ENCODE measurements at regions not wholly inside any gene's neighbourhood (a gene's known extent, or its start where the extent isn't known, plus 50 kb on each side); places are given as distances from the start of the nearest gene placed in this dataset.

DNA sequence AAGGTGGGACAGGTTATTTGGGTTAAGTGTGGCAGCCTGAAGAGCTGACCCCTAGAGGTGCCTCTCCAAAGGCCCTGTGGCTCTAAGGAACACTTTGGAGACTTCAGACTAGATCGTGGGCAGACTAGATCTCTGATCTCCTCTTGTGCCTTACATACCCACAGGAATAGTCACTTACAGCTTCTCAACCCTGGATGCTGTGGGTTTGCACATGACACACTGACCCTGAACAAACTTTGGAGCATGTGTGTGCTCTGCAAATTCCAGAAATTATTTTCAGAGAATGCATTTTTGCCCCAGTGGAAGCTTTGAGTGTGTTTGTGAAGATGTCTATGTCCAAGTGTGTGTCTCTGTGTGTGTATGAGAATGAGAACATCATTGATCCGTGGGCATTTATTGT lies 119.6 kb downstream of the EMX2 start:
- POLR2A ChIA-PET = no interaction called here
- Mint-ChIP-seq H3K4me1 (peaks cover 7% of the 10 kb centered on the region), H3K27ac (no peak overlapping the region), H3K4me3 (no peak overlapping the region), H3K9me3 (ENCODE audit: low read depth) (no peaks in the 10 kb centered on the region), H3K27me3 (peaks cover 26% of the 10 kb centered on the region), H3K36me3 (ENCODE audit: low read depth) (no peaks in the 10 kb centered on the region)
- CTCF ChIA-PET = no interaction called here
- DNase-seq (no peak), ATAC-seq (no peak)
- intact Hi-C loops (cut with DNase I, micrococcal nuclease) = no loop called here

- no peaks in the 10 kb centered on the region for H3K9me3 Mint-ChIP-seq (ENCODE audit: low read depth)
- no peak overlapping the region for H3K4me3 Mint-ChIP-seq
- intact Hi-C loops (cut with DNase I, micrococcal nuclease) = loop anchor here in 1 of 2 experiments (1.0 kb wide), 1 partner anchor 10 kb away; no protein-coding TSS in a partner anchor
- no peak overlapping the region for H3K27ac Mint-ChIP-seq
- no peak for DNase-seq
- ATAC-seq = no peak
- H3K27me3 Mint-ChIP-seq = peaks cover 22% of the 10 kb centered on the region
- peaks cover 2% of the 10 kb centered on the region for H3K4me1 Mint-ChIP-seq
- ChIA-PET CTCF (no interaction called here), POLR2A (interaction anchor here (0.6 kb wide), 1 partner anchor 9 kb away, joined by 6 read pairs; no protein-coding TSS in a partner anchor)
- no peaks in the 10 kb centered on the region for H3K36me3 Mint-ChIP-seq (ENCODE audit: low read depth)
These were observed 120.4 kb downstream of the EMX2 start for GRCh38 chr10:117662751-117663540.

DNA sequence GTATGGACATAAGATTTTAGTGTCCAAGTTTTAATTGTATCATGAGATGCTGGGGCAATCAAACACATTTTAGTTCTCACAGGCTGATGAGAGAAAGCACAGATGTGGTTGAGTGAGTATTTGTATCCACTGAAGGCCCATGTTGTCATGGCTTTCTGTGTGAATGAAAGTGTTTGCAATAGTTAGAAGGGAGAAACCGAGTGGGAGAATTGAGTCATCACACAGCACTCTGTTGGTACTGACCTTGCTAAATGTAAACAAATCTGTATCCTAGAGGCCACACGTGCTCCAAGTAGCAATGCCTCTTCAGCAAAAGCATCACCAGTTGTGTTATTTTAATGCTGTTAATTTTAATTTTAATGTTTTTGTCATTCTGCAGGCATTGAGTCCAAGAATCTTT lies 121.2 kb downstream of the EMX2 start:
- no peak overlapping the region for H3K4me3 Mint-ChIP-seq
- no peaks in the 10 kb centered on the region for H3K9me3 Mint-ChIP-seq (ENCODE audit: low read depth)
- H3K36me3 Mint-ChIP-seq (ENCODE audit: low read depth) = no peaks in the 10 kb centered on the region
- peaks cover 2% of the 10 kb centered on the region for H3K4me1 Mint-ChIP-seq
- H3K27ac Mint-ChIP-seq = no peak overlapping the region
- intact Hi-C loops (cut with DNase I, micrococcal nuclease) = loop anchor here in 1 of 2 experiments (1.0 kb wide), 1 partner anchor 10 kb away; no protein-coding TSS in a partner anchor
- ChIA-PET CTCF (no interaction called here), POLR2A (no interaction called here)
- H3K27me3 Mint-ChIP-seq = peaks cover 19% of the 10 kb centered on the region
- peak; percentile 89 for ATAC-seq
- DNase-seq = peak; percentile 44

- Mint-ChIP-seq H3K36me3 (ENCODE audit: low read depth) (no peaks in the 10 kb centered on the region), H3K27me3 (peaks cover 16% of the 10 kb centered on the region), H3K4me1 (peaks cover 2% of the 10 kb centered on the region), H3K4me3 (no peak overlapping the region), H3K27ac (no peak overlapping the region), H3K9me3 (ENCODE audit: low read depth) (no peaks in the 10 kb centered on the region)
- intact Hi-C loops (cut with DNase I, micrococcal nuclease) = no loop called here
- CTCF ChIA-PET = no interaction called here
- POLR2A ChIA-PET = no interaction called here
- DNase-seq = no peak
- no peak for ATAC-seq
These were observed 121.7 kb downstream of the EMX2 start for GRCh38 chr10:117664288-117664687.

DNA sequence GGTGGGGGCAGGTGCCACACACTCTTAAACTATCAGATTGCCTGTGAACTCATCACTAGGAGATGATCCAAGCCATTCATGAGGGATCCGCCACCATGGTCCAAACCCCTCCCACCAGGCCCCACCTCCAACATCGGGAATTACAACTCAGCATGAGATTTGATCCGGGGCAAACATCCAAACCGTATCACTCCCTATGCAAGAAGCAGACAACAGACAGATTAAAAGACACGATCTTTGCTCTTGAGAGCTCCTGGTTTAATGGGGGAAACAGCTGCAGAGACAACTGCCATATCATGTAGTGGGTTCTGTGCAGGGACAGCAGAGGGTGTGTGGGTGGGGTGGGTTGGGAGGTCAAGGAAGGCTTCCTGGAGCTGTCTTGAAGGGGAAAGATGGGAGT lies 123.6 kb downstream of the EMX2 start:
- no peak overlapping the region for H3K27ac Mint-ChIP-seq
- no peak overlapping the region for H3K4me3 Mint-ChIP-seq
- intact Hi-C loops (cut with DNase I, micrococcal nuclease) = no loop called here
- peaks cover 11% of the 10 kb centered on the region for H3K27me3 Mint-ChIP-seq
- ChIA-PET CTCF (interaction anchor here (1.0 kb wide), 1 partner anchor 13 kb away, joined by 6 read pairs; no protein-coding TSS in a partner anchor), POLR2A (no interaction called here)
- no peak for DNase-seq
- ATAC-seq = no peak
- H3K36me3 Mint-ChIP-seq (ENCODE audit: low read depth) = no peaks in the 10 kb centered on the region
- H3K9me3 Mint-ChIP-seq (ENCODE audit: low read depth) = no peaks in the 10 kb centered on the region
- peaks cover 2% of the 10 kb centered on the region for H3K4me1 Mint-ChIP-seq

DNA sequence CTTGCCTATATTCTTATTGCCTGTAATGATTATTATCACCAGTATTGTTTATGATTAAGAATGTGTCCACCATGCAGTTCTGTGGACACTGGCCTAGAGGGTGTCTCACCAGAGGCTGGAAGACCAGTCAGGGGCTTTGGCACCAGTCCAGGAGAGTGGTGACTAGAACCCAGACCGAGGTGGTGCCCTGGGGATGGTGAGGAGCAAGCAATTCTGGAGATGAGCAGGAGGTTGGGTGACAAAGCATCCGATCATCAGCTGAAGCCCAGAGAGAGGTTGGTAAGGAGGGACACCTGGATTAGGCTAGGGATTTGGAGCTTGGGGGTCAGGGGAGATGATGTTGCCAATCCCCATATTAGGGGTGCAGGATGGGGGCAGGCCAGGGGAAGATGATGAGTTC lies 124.4 kb downstream of the EMX2 start:
- Mint-ChIP-seq H3K36me3 (ENCODE audit: low read depth) (no peaks in the 10 kb centered on the region), H3K27me3 (peaks cover 11% of the 10 kb centered on the region), H3K4me3 (no peak overlapping the region), H3K27ac (no peak overlapping the region), H3K4me1 (peaks cover 2% of the 10 kb centered on the region), H3K9me3 (ENCODE audit: low read depth) (no peaks in the 10 kb centered on the region)
- ChIA-PET POLR2A (no interaction called here), CTCF (interaction anchor here (1.0 kb wide), 1 partner anchor 13 kb away, joined by 6 read pairs; no protein-coding TSS in a partner anchor)
- no peak for DNase-seq
- intact Hi-C loops (cut with DNase I, micrococcal nuclease) = no loop called here
- ATAC-seq = no peak

DNA sequence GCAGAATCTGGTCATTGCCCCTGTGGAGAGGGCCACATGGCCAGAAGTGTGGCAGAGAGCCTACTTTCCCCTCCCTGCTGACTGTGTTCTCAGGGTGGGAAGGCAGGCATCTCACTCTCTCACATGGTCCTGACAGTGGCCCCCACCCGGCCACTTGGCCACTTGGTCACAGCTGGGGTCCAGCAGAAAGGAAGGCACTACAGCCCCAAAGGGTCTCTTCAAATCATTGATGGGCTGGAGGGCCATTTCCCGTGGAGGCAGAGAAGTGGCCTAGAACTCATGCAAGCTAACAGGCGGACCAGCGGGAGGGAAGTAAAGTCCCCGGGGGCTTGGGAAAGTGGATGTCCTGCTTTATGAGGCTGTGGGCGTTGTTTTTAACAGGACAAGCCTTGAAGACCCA lies 125.3 kb downstream of the EMX2 start:
- no peak overlapping the region for H3K4me3 Mint-ChIP-seq
- H3K27ac Mint-ChIP-seq = no peak overlapping the region
- ATAC-seq (no peak), DNase-seq (no peak)
- peaks cover 2% of the 10 kb centered on the region for H3K4me1 Mint-ChIP-seq
- H3K27me3 Mint-ChIP-seq = peaks cover 8% of the 10 kb centered on the region
- POLR2A ChIA-PET = no interaction called here
- CTCF ChIA-PET = no interaction called here
- intact Hi-C loops (cut with DNase I, micrococcal nuclease) = no loop called here
- no peaks in the 10 kb centered on the region for H3K36me3 Mint-ChIP-seq (ENCODE audit: low read depth)
- no peaks in the 10 kb centered on the region for H3K9me3 Mint-ChIP-seq (ENCODE audit: low read depth)

DNA sequence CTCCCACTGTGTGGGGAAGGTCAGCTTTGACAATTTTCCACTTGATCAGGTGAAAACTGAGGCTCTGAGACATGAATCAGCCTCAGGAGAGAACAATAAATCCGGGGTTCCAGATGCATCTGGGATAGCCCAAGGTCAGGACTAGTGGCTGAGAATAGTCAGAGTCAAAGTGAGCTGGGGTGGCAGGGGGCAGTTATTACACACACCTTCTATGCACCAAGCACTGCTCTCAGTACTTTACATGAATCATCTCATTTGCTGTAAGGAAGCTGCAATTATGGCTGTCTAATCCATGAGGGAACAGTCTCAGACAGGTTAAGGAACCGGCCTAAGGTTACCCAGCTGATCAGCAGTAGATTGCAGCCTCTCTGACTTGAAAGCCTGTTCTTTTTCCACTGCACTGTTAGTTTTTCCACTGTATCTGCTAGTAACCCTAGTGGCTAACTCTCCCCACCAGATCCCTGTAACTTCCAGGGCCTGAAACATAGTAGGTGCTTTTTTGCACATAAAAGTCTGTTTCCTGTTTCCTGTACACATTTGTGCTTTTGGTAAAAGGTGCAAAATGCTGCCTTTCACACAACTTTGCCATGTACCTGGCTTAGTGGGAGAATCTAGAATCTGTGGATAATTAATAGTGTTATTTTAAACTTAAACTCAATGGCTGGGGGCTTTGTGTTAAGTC lies 125.9 kb downstream of the EMX2 start:
- ChIA-PET CTCF (no interaction called here), POLR2A (no interaction called here)
- DNase-seq (no peak), ATAC-seq (no peak)
- no peak overlapping the region for H3K27ac Mint-ChIP-seq
- no peaks in the 10 kb centered on the region for H3K9me3 Mint-ChIP-seq (ENCODE audit: low read depth)
- intact Hi-C loops (cut with DNase I, micrococcal nuclease) = no loop called here
- peaks cover 8% of the 10 kb centered on the region for H3K27me3 Mint-ChIP-seq
- no peak overlapping the region for H3K4me3 Mint-ChIP-seq
- H3K4me1 Mint-ChIP-seq = peaks cover 2% of the 10 kb centered on the region
- no peaks in the 10 kb centered on the region for H3K36me3 Mint-ChIP-seq (ENCODE audit: low read depth)

DNA sequence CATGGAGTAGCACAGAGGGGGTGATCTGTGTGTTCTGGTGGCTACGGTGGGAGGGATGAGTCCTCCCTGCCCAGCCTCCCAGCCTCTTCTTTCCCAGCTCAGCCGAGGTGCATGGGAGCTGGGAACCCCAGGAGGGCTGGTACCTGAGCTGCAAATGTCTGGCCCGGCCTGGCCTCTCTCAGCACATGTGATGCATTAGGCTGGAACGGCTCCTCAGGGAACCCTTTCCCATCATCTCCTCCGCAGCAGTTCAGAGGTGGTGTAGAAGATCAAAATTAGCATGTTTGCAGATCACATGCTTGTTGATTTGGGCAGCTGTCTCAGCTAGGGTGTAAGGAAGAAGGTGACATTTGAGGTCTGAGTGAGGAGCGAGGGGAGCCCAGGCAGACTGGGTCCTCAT lies 126.6 kb downstream of the EMX2 start:
- Mint-ChIP-seq H3K4me1 (no peaks in the 10 kb centered on the region), H3K27me3 (peaks cover 8% of the 10 kb centered on the region), H3K27ac (no peak overlapping the region), H3K36me3 (ENCODE audit: low read depth) (no peaks in the 10 kb centered on the region), H3K4me3 (no peak overlapping the region), H3K9me3 (ENCODE audit: low read depth) (no peaks in the 10 kb centered on the region)
- ChIA-PET CTCF (interaction anchor here (0.6 kb wide), 1 partner anchor 8 kb away, joined by 3 read pairs; no protein-coding TSS in a partner anchor), POLR2A (no interaction called here)
- DNase-seq (no peak), ATAC-seq (no peak)
- intact Hi-C loops (cut with DNase I, micrococcal nuclease) = no loop called here

- no peak overlapping the region for H3K27ac Mint-ChIP-seq
- intact Hi-C loops (cut with DNase I, micrococcal nuclease) = no loop called here
- no peak for DNase-seq
- no peak for ATAC-seq
- no peaks in the 10 kb centered on the region for H3K4me1 Mint-ChIP-seq
- peaks cover 8% of the 10 kb centered on the region for H3K27me3 Mint-ChIP-seq
- ChIA-PET CTCF (no interaction called here), POLR2A (no interaction called here)
- H3K9me3 Mint-ChIP-seq (ENCODE audit: low read depth) = no peaks in the 10 kb centered on the region
- H3K36me3 Mint-ChIP-seq (ENCODE audit: low read depth) = no peaks in the 10 kb centered on the region
- H3K4me3 Mint-ChIP-seq = no peak overlapping the region
These were observed 127.8 kb downstream of the EMX2 start for GRCh38 chr10:117670116-117670904.

- Mint-ChIP-seq H3K27me3 (peaks cover 10% of the 10 kb centered on the region), H3K4me1 (no peaks in the 10 kb centered on the region), H3K27ac (no peak overlapping the region), H3K9me3 (ENCODE audit: low read depth) (no peaks in the 10 kb centered on the region), H3K4me3 (no peak overlapping the region), H3K36me3 (ENCODE audit: low read depth) (no peaks in the 10 kb centered on the region)
- ATAC-seq = no peak
- DNase-seq = no peak
- ChIA-PET POLR2A (no interaction called here), CTCF (no interaction called here)
- intact Hi-C loops (cut with DNase I, micrococcal nuclease) = no loop called here
These were observed 130.9 kb downstream of the EMX2 start for GRCh38 chr10:117673230-117674010.
